SH-SY5Y (cell line): ENCODE measurements at regions not wholly inside any gene's neighbourhood (a gene's known extent, or its start where the extent isn't known, plus 50 kb on each side); places are given as distances from the start of the nearest gene placed in this dataset.

Experiments used
- GATA2 ChIP-seq: IDR thresholded peaks from 2 replicates; pipeline ENCODE4 v1.6.1; 2011; ENCODE audit warnings: mild to moderate bottlenecking, low read depth, low read length
- GATA3 ChIP-seq: IDR thresholded peaks from 2 replicates; pipeline ENCODE4 v1.6.1; 2011; ENCODE audit warnings: low read depth, mild to moderate bottlenecking, low read length, moderate library complexity

- TF ChIP-seq GATA2: no peak
- TF ChIP-seq GATA3: no peak
Measured at GRCh38 chr21:22476214-22476613, 1478.0 kb downstream of the NCAM2 start.
